IMR-90 (cell line): ENCODE measurements at regions not wholly inside any gene's neighbourhood (a gene's known extent, or its start where the extent isn't known, plus 50 kb on each side); places are given as distances from the start of the nearest gene placed in this dataset.

ENCODE experiments used
- ATAC-seq: fragments of 200-7000 bp; cut with Tn5 transposase; 2 replicates; pipeline ENCODE4 v1.9.1; 2020; ENCODE audit warnings: low read depth, mild to moderate bottlenecking, moderate library complexity
- BruUV-seq: library from RNA; stranded (reverse); fragments of 400-500 nt; replicated peaks from 2 replicates; lab custom pipeline; 2021; lab: Mats Ljungman, UMichigan
- CTCF ChIA-PET: fragments of 300-600 bp; formaldehyde crosslinking; extraction: SDS; loops from one replicate; lab custom pipeline; 2021; ENCODE audit warnings: antibody characterized with exemption; lab: Yijun Ruan, JAX
- POLR2A ChIA-PET: fragments of 300-600 bp; sonication (Branson Sonifier 250); formaldehyde crosslinking; loops from one replicate; lab custom pipeline; 2022; ENCODE audit warnings: antibody characterized with exemption; ENCODE audit not compliant: unreplicated experiment; lab: Charles Lee
- DNase-seq: peaks from one replicate; pipeline ENCODE4 v3.0.0; 2013
- H2AFZ ChIP-seq: replicated peaks from 2 replicates; pipeline ENCODE3; 2013; ENCODE audit warnings: low read length, mild to moderate bottlenecking; ENCODE audit not compliant: poor library complexity
- H2AK5ac ChIP-seq: 2 replicates; pipeline ENCODE4 v1.6.1; 2013; ENCODE audit warnings: low read depth, low read length, inconsistent platforms
- H2AK9ac ChIP-seq: replicated peaks from 2 replicates; pipeline ENCODE3; 2013; ENCODE audit warnings: mild to moderate bottlenecking, low read depth, low read length, moderate library complexity; ENCODE audit not compliant: poor library complexity
- H2BK120ac ChIP-seq: 2 replicates; pipeline ENCODE4 v1.6.1; 2013; ENCODE audit warnings: low read depth, low read length, inconsistent platforms
- H2BK15ac ChIP-seq: 3 replicates; pipeline ENCODE4 v1.6.1; 2013; ENCODE audit warnings: low read depth, low read length, inconsistent platforms
- H2BK20ac ChIP-seq: 2 replicates; pipeline ENCODE4 v1.6.1; 2013; ENCODE audit warnings: low read depth, mild to moderate bottlenecking, inconsistent platforms, low read length, moderate library complexity
- H2BK5ac ChIP-seq: 2 replicates; pipeline ENCODE4 v1.6.1; 2013; ENCODE audit warnings: mild to moderate bottlenecking, low read depth, low read length, inconsistent platforms; ENCODE audit not compliant: poor library complexity, severe bottlenecking
- H3K14ac ChIP-seq: replicated peaks from 2 replicates; pipeline ENCODE4 v1.6.1; 2013; ENCODE audit warnings: low read depth, low read length, inconsistent platforms
- H3K18ac ChIP-seq: 2 replicates; pipeline ENCODE4 v1.6.1; 2013; ENCODE audit warnings: low read depth, low read length, control low read depth
- H3K23ac ChIP-seq: 2 replicates; pipeline ENCODE4 v1.6.1; 2013; ENCODE audit warnings: low read depth, low read length, inconsistent platforms
- H3K27ac ChIP-seq: 2 replicates; pipeline ENCODE4 v1.5.1; 2013; ENCODE audit warnings: mild to moderate bottlenecking, control low read depth, low read length; ENCODE audit not compliant: insufficient read depth
- H3K27me3 ChIP-seq: 2 replicates; pipeline ENCODE4 v1.6.1; 2013; ENCODE audit warnings: low read length; ENCODE audit not compliant: control insufficient read depth, insufficient read depth
- H3K36me3 ChIP-seq: 2 replicates; pipeline ENCODE4 v1.6.1; 2013; ENCODE audit warnings: low read length, mixed read lengths; ENCODE audit not compliant: control insufficient read depth, insufficient read depth
- H3K4ac ChIP-seq: 2 replicates; pipeline ENCODE4 v1.6.1; 2013; ENCODE audit warnings: low read depth, low read length, inconsistent platforms
- H3K4me1 ChIP-seq: 2 replicates; pipeline ENCODE4 v1.6.1; 2013; ENCODE audit warnings: low read length, mixed read lengths; ENCODE audit not compliant: control insufficient read depth, insufficient read depth
- H3K4me2 ChIP-seq: 2 replicates; pipeline ENCODE4 v1.6.1; 2013; ENCODE audit warnings: low read depth, mild to moderate bottlenecking, control low read depth, low read length, moderate library complexity
- H3K4me3 ChIP-seq: 2 replicates; pipeline ENCODE4 v1.5.1; 2013; ENCODE audit warnings: low read depth, mild to moderate bottlenecking, control low read depth, low read length, moderate library complexity; ENCODE audit not compliant: insufficient read depth
- H3K56ac ChIP-seq: 2 replicates; pipeline ENCODE4 v1.6.1; 2013; ENCODE audit warnings: low read length, inconsistent platforms; ENCODE audit not compliant: insufficient read depth; ENCODE audit errors: extremely low read depth
- H3K79me1 ChIP-seq, 2 experiments: 2 replicates each; pipeline ENCODE4 v1.6.1; 2013; ENCODE audit warnings: low read length in 2 of 2, inconsistent platforms in 1 of 2, low read depth in 1 of 2
- H3K9ac ChIP-seq: 2 replicates; pipeline ENCODE4 v1.6.1; 2013; ENCODE audit warnings: low read depth, low read length, control low read depth
- H3K9me1 ChIP-seq: 2 replicates; pipeline ENCODE4 v1.6.1; 2013; ENCODE audit warnings: low read length, inconsistent platforms; ENCODE audit not compliant: insufficient read depth
- H3K9me3 ChIP-seq: 2 replicates; pipeline ENCODE4 v1.6.1; 2013; ENCODE audit warnings: low read length; ENCODE audit not compliant: control insufficient read depth, insufficient read depth
- H4K20me1 ChIP-seq: 2 replicates; pipeline ENCODE4 v1.6.1; 2013; ENCODE audit warnings: low read length, inconsistent platforms; ENCODE audit not compliant: insufficient read depth
- H4K5ac ChIP-seq: 2 replicates; pipeline ENCODE4 v1.6.1; 2013; ENCODE audit warnings: mild to moderate bottlenecking, low read depth, low read length, control low read depth
- H4K8ac ChIP-seq, 2 experiments: 2 replicates each; pipeline ENCODE4 v1.6.1; 2013; ENCODE audit warnings: low read depth in 2 of 2, low read length in 2 of 2, control low read depth in 1 of 2, inconsistent platforms in 1 of 2
- H4K91ac ChIP-seq: 2 replicates; pipeline ENCODE4 v1.6.1; 2013; ENCODE audit warnings: low read depth, low read length, inconsistent platforms; ENCODE audit not compliant: insufficient read depth
- BHLHE40 ChIP-seq: fragments of 150-350 bp; IDR thresholded peaks from 2 replicates; pipeline ENCODE4 v1.6.1; 2016; ENCODE audit warnings: mild to moderate bottlenecking, low read depth, low read length
- CEBPB ChIP-seq: IDR thresholded peaks from 2 replicates; pipeline ENCODE4 v1.6.1; 2012; ENCODE audit warnings: low read depth, low read length, improper control_type of control experiment
- CHD1 ChIP-seq: IDR thresholded peaks from 2 replicates; pipeline ENCODE4 v1.6.1; 2012; ENCODE audit warnings: low read depth, low read length, improper control_type of control experiment
- CTCF ChIP-seq: conservative IDR thresholded peaks from 2 replicates; pipeline ENCODE4 v1.5.1; 2012; ENCODE audit warnings: mild to moderate bottlenecking, low read depth, low read length, improper control_type of control experiment
- ELK1 ChIP-seq: fragments of 150-350 bp; IDR thresholded peaks from 2 replicates; pipeline ENCODE4 v1.6.1; 2016; ENCODE audit warnings: low read depth, mild to moderate bottlenecking, low read length, moderate library complexity, borderline replicate concordance
- FOS ChIP-seq: fragments of 150-350 bp; IDR thresholded peaks from 2 replicates; pipeline ENCODE4 v1.6.1; 2016; ENCODE audit warnings: low read depth, low read length
- RAD21 ChIP-seq: IDR thresholded peaks from 2 replicates; pipeline ENCODE4 v1.6.1; 2012; ENCODE audit warnings: low read length, improper control_type of control experiment
- RCOR1 ChIP-seq: IDR thresholded peaks from 2 replicates; pipeline ENCODE4 v1.6.1; 2012; ENCODE audit warnings: mild to moderate bottlenecking, low read length, improper control_type of control experiment; ENCODE audit not compliant: insufficient replicate concordance
- USF2 ChIP-seq: fragments of 150-350 bp; IDR thresholded peaks from 2 replicates; pipeline ENCODE4 v1.6.1; 2017; ENCODE audit warnings: mild to moderate bottlenecking, antibody characterized with exemption, low read length, low read depth
- WGBS, 2 experiments: methylation state at CpG; one replicate each; pipeline versions ENCODE4 v1.1.5 to v1.1.7; 2013; ENCODE audit warnings: missing lambda C conversion rate in 2 of 2; ENCODE audit not compliant: insufficient read length in 1 of 2; ENCODE audit errors: extremely low coverage in 2 of 2; 5-methylcytosine and 5-hydroxymethylcytosine counted together
- dilution Hi-C: fragments of 300-500 bp; cut with HindIII; formaldehyde crosslinking; loops from one replicate; pipeline ENCODE4 v1.14.3; 2018; ENCODE audit warnings: low sequenced_read_pairs; ENCODE audit not compliant: unreplicated experiment
- in situ Hi-C: fragments of 300-500 bp; cut with MboI; formaldehyde crosslinking; loops from 3 replicates; pipeline ENCODE4 v1.14.3; 2019; ENCODE audit warnings: low sequenced_read_pairs, inconsistent platforms, mixed read lengths
- intact Hi-C: fragments of 100-400 bp; cut with micrococcal nuclease; formaldehyde crosslinking; loops from 2 replicates; pipeline ENCODE4 v1.10.0; 2022

GRCh38 chr17:69654981-69655855 is 240.7 kb downstream of the MAP2K6 start:
- peak overlapping the region; percentile 57 for H2AK9ac ChIP-seq
- peak overlapping the region; percentile 84 for H2BK15ac ChIP-seq
- H2AK5ac ChIP-seq, result peak overlapping the region; percentile 94
- peak overlapping the region; percentile 65 for H4K91ac ChIP-seq
- H3K4ac ChIP-seq, result peak overlapping the region; percentile 97
- 10% methylated on average over 2 of the region's 8 CpGs; no CpG with 5 or more reads in 1 of the 2 experiments for WGBS, 2 experiments
- dilution Hi-C loops (no loop called here), in situ Hi-C loops (no loop called here), intact Hi-C loops (loop anchor here (1.0 to 10.0 kb wide), 4 partner anchors 46 to 484 kb away; no protein-coding TSS in a partner anchor)
- H2AFZ ChIP-seq, result peak overlapping the region; percentile 75
- TF ChIP-seq ELK1, result no peak
- no peak for TF ChIP-seq CTCF
- peak; percentile 47 for TF ChIP-seq RCOR1
- peak; percentile 93 for TF ChIP-seq BHLHE40
- no peak for TF ChIP-seq CHD1
- TF ChIP-seq CEBPB, result peak; percentile 39; the same call in 1 of the 2 replicates
- TF ChIP-seq RAD21, result no peak
- peak; percentile 86 for TF ChIP-seq FOS
- TF ChIP-seq USF2, result peak; percentile 22; the same call in 1 of the 2 replicates
- H2BK5ac ChIP-seq, result peak overlapping the region; percentile 96
- DNase-seq (peak; percentile 95), ATAC-seq (peak; percentile 94)
- H3K23ac ChIP-seq, result peak overlapping the region; percentile 89
- no peaks in the 10 kb centered on the region for H3K36me3 ChIP-seq
- H3K4me2 ChIP-seq, result peak overlapping the region; percentile 74
- H3K4me3 ChIP-seq, result no peak overlapping the region
- CTCF ChIA-PET, result interaction anchor here (0.8 to 1.0 kb wide), 2 partner anchors 48 to 102 kb away, joined by 3 to 5 read pairs; no protein-coding TSS in a partner anchor
- H3K4me1 ChIP-seq, result peaks cover 8% of the 10 kb centered on the region
- peak overlapping the region; percentile 97 for H2BK120ac ChIP-seq
- H3K27ac ChIP-seq, result peak overlapping the region; percentile 96
- no peaks in the 10 kb centered on the region for H3K79me1 ChIP-seq
- H2BK20ac ChIP-seq, result peak overlapping the region; percentile 99
- H4K5ac ChIP-seq, result peak overlapping the region; percentile 98
- H4K20me1 ChIP-seq, result no peaks in the 10 kb centered on the region
- H3K9me3 ChIP-seq, result peaks cover 5% of the 10 kb centered on the region
- POLR2A ChIA-PET, result interaction anchor here (0.6 to 0.8 kb wide), 2 partner anchors 46 to 209 kb away, joined by 3 to 7 read pairs; no protein-coding TSS in a partner anchor
- no TSS peak for BruUV-seq
- peak overlapping the region; percentile 8 to 93; a peak in 3 of 4 replicates for H4K8ac ChIP-seq
- H3K27me3 ChIP-seq, result peaks cover 19% of the 10 kb centered on the region
- peaks cover 3% of the 10 kb centered on the region; the same call in 1 of the 2 replicates for H3K9me1 ChIP-seq
- peak overlapping the region; percentile 72; the same call in 1 of the 2 replicates for H3K56ac ChIP-seq
- peak overlapping the region; percentile 93 for H3K14ac ChIP-seq
- peak overlapping the region; percentile 96 for H3K18ac ChIP-seq
- H3K9ac ChIP-seq, result peak overlapping the region; percentile 64; the same call in 1 of the 2 replicates
